ENCODE measurements at regions not wholly inside any gene's neighbourhood (a gene's known extent, or its start where the extent isn't known, plus 50 kb on each side); places are given as distances from the start of the nearest gene placed in this dataset.

DNA sequence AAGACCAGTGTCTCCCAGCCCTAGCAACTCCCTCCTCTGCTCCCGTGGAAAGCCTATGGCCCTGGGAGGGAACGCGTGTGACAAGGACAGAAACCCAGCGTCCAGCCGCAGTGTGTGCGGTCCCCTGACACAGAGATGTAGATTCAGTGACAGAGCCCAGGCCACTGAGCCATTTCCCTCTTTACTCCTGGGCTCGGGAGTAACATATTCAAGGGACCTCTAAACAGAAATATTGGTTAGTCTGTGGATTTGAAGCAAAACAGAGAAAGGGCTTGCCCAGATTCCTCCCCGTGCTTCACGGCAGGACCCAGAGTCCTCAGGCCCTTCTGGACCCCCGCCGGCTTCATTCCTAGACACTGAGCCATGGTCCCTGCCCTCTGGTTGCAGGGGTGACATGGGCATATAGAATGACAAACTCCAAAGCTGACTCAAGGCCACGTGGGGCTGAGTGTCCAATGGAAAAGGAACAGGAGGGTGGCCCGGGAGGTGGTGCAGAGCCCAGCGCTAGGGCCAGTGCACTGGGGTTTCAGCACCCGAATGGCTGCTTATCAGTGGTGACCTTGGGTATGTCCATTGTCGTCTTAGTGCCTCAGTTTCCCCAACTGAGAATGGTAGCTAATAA lies 248.2 kb downstream of the QKI start:
- H3K18ac ChIP-seq (ENCODE audit: low read depth in 1 of 2, low read length in 2 of 2) = no peak overlapping the region
- no peaks in the 10 kb centered on the region for H3K9me3 ChIP-seq (ENCODE audit: control insufficient read depth, low read length)
- H3K36me3 ChIP-seq (ENCODE audit: control insufficient read depth in 1 of 2, insufficient read depth in 2 of 2, low read depth in 1 of 2, low read length in 2 of 2) = no peaks in the 10 kb centered on the region
- H2BK5ac ChIP-seq (ENCODE audit: low read depth, low read length, poor library complexity, severe bottlenecking) = no peak overlapping the region
- no peaks in the 10 kb centered on the region for H3K79me1 ChIP-seq (replicated peaks; ENCODE audit: low read length, poor library complexity, severe bottlenecking)
- no peak overlapping the region for H3K4ac ChIP-seq (ENCODE audit: low read depth in 1 of 2, low read length in 2 of 2)
- WGBS = 89% methylated on average over 16 of the region's 16 CpGs
- H3K4me1 ChIP-seq (ENCODE audit: control insufficient read depth, insufficient read depth, low read depth, low read length) = peaks cover 6% of the 10 kb centered on the region
- H3K27ac ChIP-seq (ENCODE audit: low read length, poor library complexity, severe bottlenecking) = no peak overlapping the region
- no peak overlapping the region for H2AFZ ChIP-seq (ENCODE audit: low read depth, low read length)
- no peak overlapping the region for H2BK15ac ChIP-seq (ENCODE audit: low read depth, poor library complexity, severe bottlenecking)
- H3K4me3 ChIP-seq (ENCODE audit: insufficient read depth in 1 of 2, low read depth in 1 of 2, low read length in 2 of 2) = no peak overlapping the region
- no peak overlapping the region for H2BK120ac ChIP-seq (ENCODE audit: low read depth, low read length)
- H2BK12ac ChIP-seq (ENCODE audit: low read length in 2 of 2) = no peak overlapping the region
- no peak overlapping the region for H3K14ac ChIP-seq (ENCODE audit: low read length in 2 of 2)
- H3K27me3 ChIP-seq (ENCODE audit: control insufficient read depth in 1 of 2, insufficient read depth in 1 of 2, low read length in 2 of 2) = no peaks in the 10 kb centered on the region
- H2AK5ac ChIP-seq (ENCODE audit: low read length, severe bottlenecking) = no peak overlapping the region
- H4K8ac ChIP-seq (ENCODE audit: low read length) = no peak overlapping the region
- no peak overlapping the region for H3K23ac ChIP-seq (ENCODE audit: low read length in 2 of 2)
- no peak for DNase-seq
- H3K4me2 ChIP-seq (ENCODE audit: low read length, poor library complexity, severe bottlenecking) = no peak overlapping the region
- no peak overlapping the region for H3K9ac ChIP-seq (ENCODE audit: low read length)
- no peak overlapping the region for H4K91ac ChIP-seq (ENCODE audit: low read length)

DNA sequence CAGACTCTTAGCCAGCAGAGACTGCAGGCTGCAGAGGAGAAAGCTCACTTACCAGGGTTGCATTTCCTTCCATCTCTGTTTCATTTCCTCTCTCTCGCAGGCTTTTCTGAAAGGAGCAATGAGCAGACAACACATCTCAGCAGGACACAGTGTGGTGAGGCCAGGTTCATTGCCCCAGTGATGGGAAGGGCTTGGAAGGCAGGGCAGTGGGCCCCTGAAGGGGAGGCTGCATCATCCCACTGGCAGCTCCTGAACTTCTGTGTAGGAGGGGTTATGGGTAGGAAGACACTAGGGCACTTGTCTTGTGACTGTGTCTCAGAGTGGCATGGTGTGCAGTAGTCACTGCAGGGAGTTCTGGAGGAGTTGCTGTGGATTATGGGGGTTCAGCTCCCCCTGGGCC lies 246.8 kb downstream of the QKI start:
- no peak overlapping the region for H2AFZ ChIP-seq (ENCODE audit: low read depth, low read length)
- H2BK15ac ChIP-seq (ENCODE audit: low read depth, poor library complexity, severe bottlenecking) = no peak overlapping the region
- WGBS = 83% methylated on average over 1 of the region's 1 CpG
- H3K79me1 ChIP-seq (replicated peaks; ENCODE audit: low read length, poor library complexity, severe bottlenecking) = no peaks in the 10 kb centered on the region
- H3K27me3 ChIP-seq (ENCODE audit: control insufficient read depth in 1 of 2, insufficient read depth in 1 of 2, low read length in 2 of 2) = no peaks in the 10 kb centered on the region
- no peak overlapping the region for H2AK5ac ChIP-seq (ENCODE audit: low read length, severe bottlenecking)
- no peaks in the 10 kb centered on the region for H3K36me3 ChIP-seq (ENCODE audit: control insufficient read depth in 1 of 2, insufficient read depth in 2 of 2, low read depth in 1 of 2, low read length in 2 of 2)
- no peak overlapping the region for H4K91ac ChIP-seq (ENCODE audit: low read length)
- no peak overlapping the region for H3K23ac ChIP-seq (ENCODE audit: low read length in 2 of 2)
- no peak overlapping the region for H3K27ac ChIP-seq (ENCODE audit: low read length, poor library complexity, severe bottlenecking)
- H3K18ac ChIP-seq (ENCODE audit: low read depth in 1 of 2, low read length in 2 of 2) = no peak overlapping the region
- no peak for DNase-seq
- no peak overlapping the region for H4K8ac ChIP-seq (ENCODE audit: low read length)
- H3K4me3 ChIP-seq (ENCODE audit: insufficient read depth in 1 of 2, low read depth in 1 of 2, low read length in 2 of 2) = no peak overlapping the region
- no peaks in the 10 kb centered on the region for H3K9me3 ChIP-seq (ENCODE audit: control insufficient read depth, low read length)
- no peak overlapping the region for H2BK5ac ChIP-seq (ENCODE audit: low read depth, low read length, poor library complexity, severe bottlenecking)
- no peak overlapping the region for H3K4me2 ChIP-seq (ENCODE audit: low read length, poor library complexity, severe bottlenecking)
- no peak overlapping the region for H3K14ac ChIP-seq (ENCODE audit: low read length in 2 of 2)
- H3K4ac ChIP-seq (ENCODE audit: low read depth in 1 of 2, low read length in 2 of 2) = no peak overlapping the region
- H3K9ac ChIP-seq (ENCODE audit: low read length) = no peak overlapping the region
- H2BK120ac ChIP-seq (ENCODE audit: low read depth, low read length) = no peak overlapping the region
- peaks cover 6% of the 10 kb centered on the region for H3K4me1 ChIP-seq (ENCODE audit: control insufficient read depth, insufficient read depth, low read depth, low read length)
- no peak overlapping the region for H2BK12ac ChIP-seq (ENCODE audit: low read length in 2 of 2)

GRCh38 chr6:163659803-163660202 lies 245.3 kb downstream of the QKI start:
- Histone ChIP-seq H2BK12ac (ENCODE audit: low read length in 2 of 2) (no peak overlapping the region), H3K4me3 (ENCODE audit: insufficient read depth in 1 of 2, low read depth in 1 of 2, low read length in 2 of 2) (no peak overlapping the region), H4K91ac (ENCODE audit: low read length) (no peak overlapping the region), H3K9ac (ENCODE audit: low read length) (no peak overlapping the region), H3K27ac (ENCODE audit: low read length, poor library complexity, severe bottlenecking) (no peak overlapping the region), H2AK5ac (ENCODE audit: low read length, severe bottlenecking) (no peak overlapping the region), H2AFZ (ENCODE audit: low read depth, low read length) (no peak overlapping the region), H4K8ac (ENCODE audit: low read length) (no peak overlapping the region), H3K79me1 (replicated peaks; ENCODE audit: low read length, poor library complexity, severe bottlenecking) (no peaks in the 10 kb centered on the region), H2BK15ac (ENCODE audit: low read depth, poor library complexity, severe bottlenecking) (no peak overlapping the region), H3K36me3 (ENCODE audit: control insufficient read depth in 1 of 2, insufficient read depth in 2 of 2, low read depth in 1 of 2, low read length in 2 of 2) (no peaks in the 10 kb centered on the region), H3K27me3 (ENCODE audit: control insufficient read depth in 1 of 2, insufficient read depth in 1 of 2, low read length in 2 of 2) (no peaks in the 10 kb centered on the region), H3K4me2 (ENCODE audit: low read length, poor library complexity, severe bottlenecking) (no peak overlapping the region), H3K9me3 (ENCODE audit: control insufficient read depth, low read length) (no peaks in the 10 kb centered on the region), H3K18ac (ENCODE audit: low read depth in 1 of 2, low read length in 2 of 2) (no peak overlapping the region), H2BK120ac (ENCODE audit: low read depth, low read length) (no peak overlapping the region), H3K14ac (ENCODE audit: low read length in 2 of 2) (no peak overlapping the region), H2BK5ac (ENCODE audit: low read depth, low read length, poor library complexity, severe bottlenecking) (no peak overlapping the region), H3K23ac (ENCODE audit: low read length in 2 of 2) (no peak overlapping the region), H3K4ac (ENCODE audit: low read depth in 1 of 2, low read length in 2 of 2) (no peak overlapping the region), H3K4me1 (ENCODE audit: control insufficient read depth, insufficient read depth, low read depth, low read length) (peaks cover 6% of the 10 kb centered on the region)
- WGBS = 87% methylated on average over 4 of the region's 4 CpGs
- DNase-seq = no peak

DNA sequence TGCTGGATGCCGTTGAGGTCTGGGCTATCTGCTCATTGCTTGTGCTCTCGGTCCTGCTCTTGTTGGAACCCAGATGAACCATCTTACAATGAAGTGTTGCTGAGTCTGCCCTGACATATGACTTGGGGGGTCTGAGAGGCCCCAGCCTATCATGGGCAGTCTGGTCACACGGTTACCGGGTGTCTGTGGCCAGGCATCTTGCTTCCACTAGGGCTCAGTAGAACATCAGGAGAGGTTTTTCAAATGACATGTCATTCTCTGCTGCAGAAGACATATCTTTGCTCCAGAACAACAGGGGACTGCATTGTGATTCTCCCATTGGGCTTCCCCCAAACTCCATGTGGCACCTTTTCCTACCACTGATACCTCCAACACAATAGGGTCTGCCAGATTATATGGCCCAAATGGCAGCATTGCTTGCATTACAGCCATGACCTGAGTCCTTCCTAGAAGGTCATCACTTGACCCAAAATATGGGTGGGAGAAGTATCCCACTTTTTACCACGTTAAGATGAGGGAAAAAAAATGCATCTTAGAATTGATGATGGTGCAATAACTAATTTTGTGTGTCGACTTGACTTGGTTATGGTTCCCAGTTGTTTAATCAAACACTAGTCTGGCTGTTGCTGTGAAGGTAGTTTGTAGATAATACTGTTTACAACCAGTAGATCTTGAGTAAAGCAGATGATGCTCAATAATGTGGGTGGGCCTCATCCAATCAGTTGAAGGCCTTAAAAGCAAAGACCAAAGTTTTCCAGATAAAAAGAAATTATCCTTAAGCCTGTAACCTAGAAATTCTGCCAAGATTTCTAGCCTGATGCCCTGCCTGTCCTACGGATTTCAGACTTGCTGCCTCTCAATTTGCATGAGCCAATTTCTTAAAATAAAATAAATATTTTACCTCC lies 241.0 kb downstream of the QKI start:
- Histone ChIP-seq H3K14ac (ENCODE audit: low read length in 2 of 2) (no peak overlapping the region), H3K79me1 (replicated peaks; ENCODE audit: low read length, poor library complexity, severe bottlenecking) (no peaks in the 10 kb centered on the region), H3K9me3 (ENCODE audit: control insufficient read depth, low read length) (no peaks in the 10 kb centered on the region), H3K27me3 (ENCODE audit: control insufficient read depth in 1 of 2, insufficient read depth in 1 of 2, low read length in 2 of 2) (no peaks in the 10 kb centered on the region), H3K36me3 (ENCODE audit: control insufficient read depth in 1 of 2, insufficient read depth in 2 of 2, low read depth in 1 of 2, low read length in 2 of 2) (no peaks in the 10 kb centered on the region), H2BK15ac (ENCODE audit: low read depth, poor library complexity, severe bottlenecking) (no peak overlapping the region), H3K18ac (ENCODE audit: low read depth in 1 of 2, low read length in 2 of 2) (no peak overlapping the region), H3K4me2 (ENCODE audit: low read length, poor library complexity, severe bottlenecking) (no peak overlapping the region), H2BK12ac (ENCODE audit: low read length in 2 of 2) (no peak overlapping the region), H2AFZ (ENCODE audit: low read depth, low read length) (no peak overlapping the region), H3K4me1 (ENCODE audit: control insufficient read depth, insufficient read depth, low read depth, low read length) (no peaks in the 10 kb centered on the region), H2BK5ac (ENCODE audit: low read depth, low read length, poor library complexity, severe bottlenecking) (no peak overlapping the region), H3K23ac (ENCODE audit: low read length in 2 of 2) (no peak overlapping the region), H3K4me3 (ENCODE audit: insufficient read depth in 1 of 2, low read depth in 1 of 2, low read length in 2 of 2) (no peak overlapping the region), H2AK5ac (ENCODE audit: low read length, severe bottlenecking) (no peak overlapping the region), H3K9ac (ENCODE audit: low read length) (no peak overlapping the region), H3K4ac (ENCODE audit: low read depth in 1 of 2, low read length in 2 of 2) (no peak overlapping the region), H4K8ac (ENCODE audit: low read length) (no peak overlapping the region), H2BK120ac (ENCODE audit: low read depth, low read length) (no peak overlapping the region), H3K27ac (ENCODE audit: low read length, poor library complexity, severe bottlenecking) (no peak overlapping the region), H4K91ac (ENCODE audit: low read length) (no peak overlapping the region)
- WGBS = 73% methylated on average over 7 of the region's 7 CpGs
- DNase-seq = no peak
